Astrocyte of the spinal cord (primary cell): ENCODE measurements at regions not wholly inside any gene's neighbourhood (a gene's known extent, or its start where the extent isn't known, plus 50 kb on each side); places are given as distances from the start of the nearest gene placed in this dataset.

Experiments
- DNase-seq: peaks from one replicate; pipeline ENCODE4 v3.0.0; 2011; ENCODE audit warnings: low read depth, low spot score
- H3K4me3 ChIP-seq: 2 replicates; pipeline ENCODE4 v1.5.1; 2011; ENCODE audit warnings: low read depth, mild to moderate bottlenecking, low read length, moderate library complexity
- in situ Hi-C: cut with HindIII; loops from 2 replicates; pipeline ENCODE4 v1.10.0; 2017; ENCODE audit warnings: low sequenced_read_pairs
- TF ChIP-seq, protein P1 (sequence below): IDR thresholded peaks from 2 replicates; pipeline ENCODE4 v1.5.1; 2012; ENCODE audit warnings: low read depth, mild to moderate bottlenecking, low read length, inconsistent platforms

DNA sequence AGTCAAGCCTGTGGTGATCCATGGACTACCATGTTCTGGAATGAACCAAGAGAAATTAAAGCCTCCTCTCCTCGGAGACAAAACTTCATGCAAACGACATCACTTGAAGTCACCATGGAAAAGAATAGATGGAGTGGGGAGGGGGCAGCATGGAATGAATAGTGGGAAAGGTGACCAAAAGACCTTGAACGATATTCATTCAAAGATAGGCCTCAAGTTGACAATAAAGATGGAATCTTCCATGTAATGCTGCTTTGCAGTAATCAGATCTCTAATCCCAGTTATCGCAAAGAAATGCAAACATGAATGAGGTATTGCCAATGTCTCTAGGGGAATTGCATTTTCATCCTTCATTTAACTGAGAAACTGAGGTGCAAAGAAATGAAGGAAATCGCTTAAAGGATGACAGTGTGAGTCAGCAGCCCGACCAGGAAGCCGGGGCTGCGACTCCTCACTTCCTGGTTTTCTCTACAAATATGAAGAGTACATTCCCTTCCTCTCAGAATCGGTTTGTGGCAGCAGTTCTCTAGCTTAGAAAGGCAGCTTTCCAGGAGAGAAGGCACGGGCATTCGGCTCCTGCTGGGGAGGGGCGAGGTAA lies 65.6 kb upstream of the RREB1 start:
- TF ChIP-seq, protein P1, sequence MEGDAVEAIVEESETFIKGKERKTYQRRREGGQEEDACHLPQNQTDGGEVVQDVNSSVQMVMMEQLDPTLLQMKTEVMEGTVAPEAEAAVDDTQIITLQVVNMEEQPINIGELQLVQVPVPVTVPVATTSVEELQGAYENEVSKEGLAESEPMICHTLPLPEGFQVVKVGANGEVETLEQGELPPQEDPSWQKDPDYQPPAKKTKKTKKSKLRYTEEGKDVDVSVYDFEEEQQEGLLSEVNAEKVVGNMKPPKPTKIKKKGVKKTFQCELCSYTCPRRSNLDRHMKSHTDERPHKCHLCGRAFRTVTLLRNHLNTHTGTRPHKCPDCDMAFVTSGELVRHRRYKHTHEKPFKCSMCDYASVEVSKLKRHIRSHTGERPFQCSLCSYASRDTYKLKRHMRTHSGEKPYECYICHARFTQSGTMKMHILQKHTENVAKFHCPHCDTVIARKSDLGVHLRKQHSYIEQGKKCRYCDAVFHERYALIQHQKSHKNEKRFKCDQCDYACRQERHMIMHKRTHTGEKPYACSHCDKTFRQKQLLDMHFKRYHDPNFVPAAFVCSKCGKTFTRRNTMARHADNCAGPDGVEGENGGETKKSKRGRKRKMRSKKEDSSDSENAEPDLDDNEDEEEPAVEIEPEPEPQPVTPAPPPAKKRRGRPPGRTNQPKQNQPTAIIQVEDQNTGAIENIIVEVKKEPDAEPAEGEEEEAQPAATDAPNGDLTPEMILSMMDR: no peak
- no peak overlapping the region for H3K4me3 ChIP-seq
- in situ Hi-C loops: no loop called here
- DNase-seq: peak; percentile 40

DNA sequence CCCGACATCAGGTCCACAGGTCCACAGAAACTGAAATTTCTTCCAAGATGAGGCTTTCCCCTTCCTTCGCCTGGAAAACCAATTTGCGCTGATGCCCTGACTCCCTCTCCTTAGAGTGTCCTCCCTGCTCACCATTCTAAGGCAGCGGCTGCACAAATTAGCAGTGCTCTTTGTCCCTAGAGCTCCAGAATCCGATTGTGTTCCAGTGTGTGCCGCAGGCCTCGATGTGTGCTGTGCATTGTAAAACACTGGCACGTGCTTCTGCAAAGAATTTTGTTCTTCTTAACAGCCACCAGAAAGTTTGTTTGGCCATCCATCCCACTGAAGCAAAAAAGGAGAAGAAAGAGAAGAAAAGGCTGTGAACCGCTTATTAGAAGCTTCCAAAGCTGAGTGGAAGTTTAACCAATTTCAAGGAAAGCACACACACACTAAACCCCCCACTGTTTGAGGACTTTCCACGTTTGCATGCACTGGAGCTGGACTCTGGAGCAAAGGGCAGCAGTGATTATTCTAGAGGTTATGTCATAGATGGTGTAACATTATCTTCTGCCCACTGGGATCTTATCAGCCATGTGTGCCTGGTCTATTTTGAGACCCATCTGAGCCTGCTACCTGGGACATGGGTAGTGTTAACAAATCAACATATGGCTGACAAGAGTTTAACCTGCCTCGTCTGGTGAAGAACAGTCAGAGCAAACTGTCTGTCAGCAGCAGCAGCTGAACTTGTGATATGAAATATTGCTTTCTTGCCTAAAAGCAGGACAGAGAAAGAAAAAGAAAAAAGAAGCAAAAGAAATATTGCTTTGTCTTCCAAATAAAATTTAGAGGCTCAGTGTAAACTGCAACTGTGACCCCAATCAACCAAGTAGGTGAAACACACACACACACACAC lies 64.9 kb upstream of the RREB1 start:
- no peak overlapping the region for H3K4me3 ChIP-seq
- in situ Hi-C loops: no loop called here
- no peak for DNase-seq
- TF ChIP-seq, protein P1: no peak

GRCh38 chr6:7045331-7045730 lies 62.4 kb upstream of the RREB1 start:
- H3K4me3 ChIP-seq: no peak overlapping the region
- DNase-seq: no peak
- TF ChIP-seq, protein P1: no peak
- in situ Hi-C loops: no loop called here

DNA sequence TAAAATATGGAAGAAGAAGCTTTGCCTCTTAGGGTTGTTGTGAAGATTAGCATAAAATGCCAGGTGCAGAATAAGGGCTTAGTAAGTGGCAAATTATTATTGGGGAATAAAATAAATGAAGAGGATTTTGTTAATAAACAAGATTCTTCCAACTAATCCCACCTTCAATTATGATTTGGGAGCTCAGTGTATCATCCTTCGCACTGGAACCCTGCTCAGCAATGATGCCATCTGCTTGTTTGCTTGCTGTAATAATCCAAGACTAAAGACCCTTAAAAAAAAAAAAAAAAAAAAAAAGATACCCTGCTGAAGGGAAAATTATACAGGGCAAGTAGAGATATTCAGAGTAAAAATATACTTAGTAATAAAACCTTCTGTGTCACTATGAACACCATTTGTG lies 62.0 kb upstream of the RREB1 start:
- no peak overlapping the region for H3K4me3 ChIP-seq
- no peak for DNase-seq
- TF ChIP-seq, protein P1: no peak
- in situ Hi-C loops: no loop called here

DNA sequence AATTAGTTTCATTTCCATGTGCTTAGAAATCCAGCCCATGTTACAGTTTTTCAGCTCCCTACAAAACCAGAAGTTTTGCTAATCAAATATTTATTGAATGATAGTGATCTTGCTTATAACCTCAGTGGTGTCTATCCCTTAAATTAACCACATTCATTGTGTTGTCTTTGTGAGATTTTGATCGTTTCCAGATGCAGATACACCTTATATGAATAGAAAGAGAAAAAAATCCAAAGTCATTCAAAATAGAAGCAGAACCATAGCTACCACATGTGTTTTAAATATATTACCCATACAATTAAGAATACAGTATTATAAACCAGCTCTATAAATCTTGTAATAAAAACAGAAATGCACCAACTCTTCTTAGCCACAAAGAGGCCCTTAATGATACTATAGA lies 60.6 kb upstream of the RREB1 start:
- TF ChIP-seq, protein P1: no peak
- DNase-seq: no peak
- in situ Hi-C loops: no loop called here

GRCh38 chr6:7047966-7048365 lies 59.8 kb upstream of the RREB1 start:
- H3K4me3 ChIP-seq: no peak overlapping the region
- no peak for DNase-seq
- in situ Hi-C loops: no loop called here
- TF ChIP-seq, protein P1: no peak

More for the DNA sequence above, 60.6 kb upstream of the RREB1 start:
- H3K4me3 ChIP-seq: no peak overlapping the region
